ENCODE measurements at regions not wholly inside any gene's neighbourhood (a gene's known extent, or its start where the extent isn't known, plus 50 kb on each side); places are given as distances from the start of the nearest gene placed in this dataset.
"Not testable (repeated sequence)": the region's sequence is repeated elsewhere in the genome, so short reads cannot be mapped to it uniquely, and the experiment has no call there.

DNA sequence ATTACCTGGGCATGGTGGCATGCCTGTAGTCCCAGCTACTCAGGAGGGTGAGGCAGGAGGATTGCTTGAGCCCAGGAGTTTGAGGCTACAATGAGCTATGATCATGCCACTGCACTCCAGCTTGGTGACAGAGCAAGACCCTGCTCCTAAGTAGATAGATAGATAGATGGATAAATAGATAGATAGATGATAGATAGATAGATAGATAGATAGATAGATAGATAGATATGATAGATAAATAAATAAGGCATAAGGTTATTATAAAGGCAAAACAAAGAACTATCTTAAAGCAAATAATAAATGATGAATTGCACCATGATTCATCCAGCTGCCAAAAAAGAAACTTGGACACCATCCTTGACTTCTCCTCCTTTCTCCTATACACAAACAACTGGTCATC lies 82.0 kb upstream of the DLX6 start:
- H3K4me1 ChIP-seq (ENCODE audit: insufficient read depth, low read length); H3K27ac Mint-ChIP-seq; H3K36me3 Mint-ChIP-seq; intact Hi-C loops (cut with micrococcal nuclease); H3K4me3 Mint-ChIP-seq; DNase-seq; H3K9me3 ChIP-seq (ENCODE audit: control insufficient read depth in 1 of 2, low read length in 2 of 2); H3K27me3 ChIP-seq (ENCODE audit: insufficient read depth, low read length); H3K9me3 Mint-ChIP-seq; H3K27me3 Mint-ChIP-seq; POLR2A ChIA-PET (ENCODE audit: partially characterized antibody); H3K4me3 ChIP-seq (ENCODE audit: low read length in 2 of 2); H3K4me1 Mint-ChIP-seq; CTCF ChIA-PET (ENCODE audit: partially characterized antibody); H3K27ac ChIP-seq (ENCODE audit: low read depth, low read length); H3K36me3 ChIP-seq (ENCODE audit: insufficient read depth, low read length): not testable (repeated sequence)

DNA sequence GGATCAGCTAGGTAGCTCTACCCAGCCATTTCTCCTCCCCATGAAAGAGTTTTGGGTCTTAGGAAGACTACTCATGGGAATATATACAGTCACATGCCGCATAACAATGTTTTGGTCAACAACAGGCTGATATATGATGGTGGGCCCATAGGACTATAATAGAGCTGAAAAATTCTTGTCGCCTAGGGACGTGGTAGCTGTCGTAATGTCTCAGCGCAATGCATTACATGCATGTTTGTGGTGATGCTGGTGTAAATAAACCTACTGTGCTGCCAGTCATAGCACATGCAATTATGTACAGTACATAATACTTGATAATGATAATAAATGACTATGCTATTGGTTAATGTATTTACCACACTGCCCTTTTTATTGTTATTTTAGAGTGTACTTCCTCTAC lies 78.2 kb upstream of the DLX6 start:
- Histone ChIP-seq H3K27me3 (ENCODE audit: insufficient read depth, low read length) (no peaks in the 10 kb centered on the region), H3K4me1 (ENCODE audit: insufficient read depth, low read length) (no peaks in the 10 kb centered on the region), H3K27ac (ENCODE audit: low read depth, low read length) (no peak overlapping the region), H3K4me3 (ENCODE audit: low read length in 2 of 2) (no peak overlapping the region), H3K9me3 (ENCODE audit: control insufficient read depth in 1 of 2, low read length in 2 of 2) (no peaks in the 10 kb centered on the region), H3K36me3 (ENCODE audit: insufficient read depth, low read length) (no peaks in the 10 kb centered on the region)
- no peaks in the 10 kb centered on the region for H3K9me3 Mint-ChIP-seq
- H3K4me1 Mint-ChIP-seq = no peaks in the 10 kb centered on the region
- ChIA-PET CTCF (ENCODE audit: partially characterized antibody) (no interaction called here), POLR2A (ENCODE audit: partially characterized antibody) (no interaction called here)
- H3K36me3 Mint-ChIP-seq = no peaks in the 10 kb centered on the region
- H3K27me3 Mint-ChIP-seq = peaks cover 4 to 7% of the 10 kb centered on the region in 2 donors
- intact Hi-C loops (cut with micrococcal nuclease) = no loop called here
- no peak overlapping the region for H3K27ac Mint-ChIP-seq
- DNase-seq = no peak
- H3K4me3 Mint-ChIP-seq = no peak overlapping the region

- H3K27ac Mint-ChIP-seq = no peak overlapping the region
- DNase-seq = no peak
- H3K27me3 Mint-ChIP-seq = peaks cover 0 to 4% of the 10 kb centered on the region in 2 donors
- Histone ChIP-seq H3K4me1 (ENCODE audit: insufficient read depth, low read length) (no peaks in the 10 kb centered on the region), H3K9me3 (ENCODE audit: control insufficient read depth in 1 of 2, low read length in 2 of 2) (no peaks in the 10 kb centered on the region), H3K27ac (ENCODE audit: low read depth, low read length) (no peak overlapping the region), H3K36me3 (ENCODE audit: insufficient read depth, low read length) (no peaks in the 10 kb centered on the region), H3K4me3 (ENCODE audit: low read length in 2 of 2) (no peak overlapping the region), H3K27me3 (ENCODE audit: insufficient read depth, low read length) (no peaks in the 10 kb centered on the region)
- ChIA-PET CTCF (ENCODE audit: partially characterized antibody) (no interaction called here), POLR2A (ENCODE audit: partially characterized antibody) (no interaction called here)
- H3K4me3 Mint-ChIP-seq = no peak overlapping the region
- no peaks in the 10 kb centered on the region for H3K4me1 Mint-ChIP-seq
- no peaks in the 10 kb centered on the region for H3K36me3 Mint-ChIP-seq
- intact Hi-C loops (cut with micrococcal nuclease) = no loop called here
- H3K9me3 Mint-ChIP-seq = no peaks in the 10 kb centered on the region
Measured at GRCh38 chr7:96928965-96929364, 76.4 kb upstream of the DLX6 start.

DNA sequence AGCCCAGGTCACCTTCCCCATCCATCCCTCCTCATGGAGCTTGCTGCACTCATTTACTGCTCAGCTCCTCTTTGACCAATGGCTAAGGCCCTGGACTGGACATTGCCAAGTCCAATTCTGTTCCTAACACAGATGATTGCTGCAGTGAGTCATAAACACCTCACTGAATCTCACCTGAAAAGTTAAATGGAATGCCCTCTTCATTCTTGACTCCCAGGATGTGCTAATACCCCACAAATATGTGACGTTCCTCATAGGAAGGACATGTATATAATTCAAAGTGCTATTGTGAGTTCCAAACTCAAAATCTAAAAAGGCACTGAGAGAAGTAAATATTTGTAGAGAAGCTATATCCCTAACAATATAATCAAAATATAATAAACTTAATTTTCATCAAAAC lies 73.5 kb upstream of the DLX6 start:
- Mint-ChIP-seq H3K4me3 (no peak overlapping the region), H3K27me3 (peaks cover 2 to 5% of the 10 kb centered on the region in 2 donors), H3K9me3 (no peaks in the 10 kb centered on the region), H3K36me3 (no peaks in the 10 kb centered on the region), H3K4me1 (no peaks in the 10 kb centered on the region), H3K27ac (no peak overlapping the region)
- CTCF ChIA-PET (ENCODE audit: partially characterized antibody) = no interaction called here
- no peaks in the 10 kb centered on the region for H3K27me3 ChIP-seq (ENCODE audit: insufficient read depth, low read length)
- no peak overlapping the region for H3K4me3 ChIP-seq (ENCODE audit: low read length in 2 of 2)
- no peak overlapping the region for H3K27ac ChIP-seq (ENCODE audit: low read depth, low read length)
- H3K9me3 ChIP-seq (ENCODE audit: control insufficient read depth in 1 of 2, low read length in 2 of 2) = no peaks in the 10 kb centered on the region
- DNase-seq = no peak
- POLR2A ChIA-PET (ENCODE audit: partially characterized antibody) = no interaction called here
- intact Hi-C loops (cut with micrococcal nuclease) = no loop called here
- no peaks in the 10 kb centered on the region for H3K4me1 ChIP-seq (ENCODE audit: insufficient read depth, low read length)
- no peaks in the 10 kb centered on the region for H3K36me3 ChIP-seq (ENCODE audit: insufficient read depth, low read length)

- Histone ChIP-seq H3K27ac (ENCODE audit: low read depth, low read length) (no peak overlapping the region), H3K9me3 (ENCODE audit: control insufficient read depth in 1 of 2, low read length in 2 of 2) (no peaks in the 10 kb centered on the region), H3K27me3 (ENCODE audit: insufficient read depth, low read length) (no peaks in the 10 kb centered on the region), H3K4me1 (ENCODE audit: insufficient read depth, low read length) (no peaks in the 10 kb centered on the region), H3K4me3 (ENCODE audit: low read length in 2 of 2) (no peak overlapping the region), H3K36me3 (ENCODE audit: insufficient read depth, low read length) (no peaks in the 10 kb centered on the region)
- Mint-ChIP-seq H3K9me3 (no peaks in the 10 kb centered on the region), H3K27ac (no peak overlapping the region), H3K4me1 (no peaks in the 10 kb centered on the region), H3K4me3 (no peak overlapping the region), H3K36me3 (no peaks in the 10 kb centered on the region), H3K27me3 (peaks cover 2 to 5% of the 10 kb centered on the region in 2 donors)
- no peak for DNase-seq
- intact Hi-C loops (cut with micrococcal nuclease) = no loop called here
- POLR2A ChIA-PET (ENCODE audit: partially characterized antibody) = no interaction called here
- CTCF ChIA-PET (ENCODE audit: partially characterized antibody) = no interaction called here
Measured at GRCh38 chr7:96933067-96933645, 72.2 kb upstream of the DLX6 start.

- no peaks in the 10 kb centered on the region for H3K4me1 Mint-ChIP-seq
Measured at GRCh38 chr7:96936621-96937020, 68.7 kb upstream of the DLX6 start.

DNA sequence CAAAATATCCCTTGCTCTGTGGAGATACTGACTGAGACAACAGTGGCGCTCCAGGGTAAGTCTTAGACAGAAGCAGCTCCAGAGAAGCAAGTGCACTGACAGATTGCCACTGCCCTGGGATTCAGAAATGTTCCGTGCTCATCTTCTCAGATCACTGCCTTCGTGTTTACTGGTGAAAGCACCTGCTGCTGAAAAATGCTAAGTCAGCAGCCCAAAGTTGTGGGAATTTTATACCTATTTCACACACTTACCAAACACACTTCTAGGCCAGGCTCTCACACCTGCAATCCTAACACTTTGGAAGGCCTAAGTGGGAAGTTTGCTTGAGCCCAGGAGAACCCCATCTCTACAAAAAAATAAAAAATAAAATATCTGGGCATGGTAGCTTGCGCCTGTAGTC lies 63.2 kb upstream of the DLX6 start:
- H3K9me3 Mint-ChIP-seq = no peaks in the 10 kb centered on the region
- no peak overlapping the region for H3K4me3 Mint-ChIP-seq
- no peak overlapping the region for H3K27ac ChIP-seq (ENCODE audit: low read depth, low read length)
- ChIA-PET CTCF (ENCODE audit: partially characterized antibody) (no interaction called here), POLR2A (ENCODE audit: partially characterized antibody) (no interaction called here)
- no peaks in the 10 kb centered on the region for H3K4me1 ChIP-seq (ENCODE audit: insufficient read depth, low read length)
- no peak overlapping the region for H3K4me3 ChIP-seq (ENCODE audit: low read length in 2 of 2)
- no peaks in the 10 kb centered on the region for H3K36me3 Mint-ChIP-seq
- H3K36me3 ChIP-seq (ENCODE audit: insufficient read depth, low read length) = no peaks in the 10 kb centered on the region
- H3K9me3 ChIP-seq (ENCODE audit: control insufficient read depth in 1 of 2, low read length in 2 of 2) = no peaks in the 10 kb centered on the region
- no peak for DNase-seq
- peaks cover 0 to 3% of the 10 kb centered on the region in 2 donors for H3K27me3 Mint-ChIP-seq
- H3K4me1 Mint-ChIP-seq = no peaks in the 10 kb centered on the region
- H3K27ac Mint-ChIP-seq = no peak overlapping the region
- intact Hi-C loops (cut with micrococcal nuclease) = no loop called here
- no peaks in the 10 kb centered on the region for H3K27me3 ChIP-seq (ENCODE audit: insufficient read depth, low read length)

More at GRCh38 chr7:96936621-96937020, 68.7 kb upstream of the DLX6 start:
- intact Hi-C loops (cut with micrococcal nuclease) = no loop called here
- Mint-ChIP-seq H3K4me3 (no peak overlapping the region), H3K9me3 (no peaks in the 10 kb centered on the region), H3K27ac (no peak overlapping the region), H3K27me3 (peaks cover 2 to 3% of the 10 kb centered on the region in 2 donors), H3K36me3 (no peaks in the 10 kb centered on the region)
- no peaks in the 10 kb centered on the region for H3K9me3 ChIP-seq (ENCODE audit: control insufficient read depth in 1 of 2, low read length in 2 of 2)
- no peak for DNase-seq
- no peak overlapping the region for H3K4me3 ChIP-seq (ENCODE audit: low read length in 2 of 2)
- H3K36me3 ChIP-seq (ENCODE audit: insufficient read depth, low read length) = no peaks in the 10 kb centered on the region
- POLR2A ChIA-PET (ENCODE audit: partially characterized antibody) = no interaction called here
- no peaks in the 10 kb centered on the region for H3K27me3 ChIP-seq (ENCODE audit: insufficient read depth, low read length)
- no peak overlapping the region for H3K27ac ChIP-seq (ENCODE audit: low read depth, low read length)
- no peaks in the 10 kb centered on the region for H3K4me1 ChIP-seq (ENCODE audit: insufficient read depth, low read length)
- CTCF ChIA-PET (ENCODE audit: partially characterized antibody) = no interaction called here

GRCh38 chr7:96949766-96950165 lies 55.6 kb upstream of the DLX6 start:
- no peaks in the 10 kb centered on the region for H3K4me1 ChIP-seq (ENCODE audit: insufficient read depth, low read length)

More at GRCh38 chr7:96949766-96950165, 55.6 kb upstream of the DLX6 start:
- Mint-ChIP-seq H3K27ac (no peak overlapping the region), H3K9me3 (no peaks in the 10 kb centered on the region), H3K36me3 (no peaks in the 10 kb centered on the region), H3K27me3 (peaks cover 5 to 15% of the 10 kb centered on the region in 2 donors), H3K4me3 (no peak overlapping the region), H3K4me1 (no peaks in the 10 kb centered on the region)
- Histone ChIP-seq H3K36me3 (ENCODE audit: insufficient read depth, low read length) (no peaks in the 10 kb centered on the region), H3K27me3 (ENCODE audit: insufficient read depth, low read length) (no peaks in the 10 kb centered on the region), H3K27ac (ENCODE audit: low read depth, low read length) (no peak overlapping the region), H3K4me3 (ENCODE audit: low read length in 2 of 2) (no peak overlapping the region), H3K9me3 (ENCODE audit: control insufficient read depth in 1 of 2, low read length in 2 of 2) (no peaks in the 10 kb centered on the region)
- intact Hi-C loops (cut with micrococcal nuclease) = no loop called here
- CTCF ChIA-PET (ENCODE audit: partially characterized antibody) = interaction anchor here (1.3 kb wide), 1 partner anchor 15 kb away, joined by 3 read pairs; no protein-coding TSS in a partner anchor
- no peak for DNase-seq
- POLR2A ChIA-PET (ENCODE audit: partially characterized antibody) = no interaction called here

Data from CD4-positive, alpha-beta memory T cell (primary cell).